ENCODE measurements at regions not wholly inside any gene's neighbourhood (a gene's known extent, or its start where the extent isn't known, plus 50 kb on each side); places are given as distances from the start of the nearest gene placed in this dataset.

DNA sequence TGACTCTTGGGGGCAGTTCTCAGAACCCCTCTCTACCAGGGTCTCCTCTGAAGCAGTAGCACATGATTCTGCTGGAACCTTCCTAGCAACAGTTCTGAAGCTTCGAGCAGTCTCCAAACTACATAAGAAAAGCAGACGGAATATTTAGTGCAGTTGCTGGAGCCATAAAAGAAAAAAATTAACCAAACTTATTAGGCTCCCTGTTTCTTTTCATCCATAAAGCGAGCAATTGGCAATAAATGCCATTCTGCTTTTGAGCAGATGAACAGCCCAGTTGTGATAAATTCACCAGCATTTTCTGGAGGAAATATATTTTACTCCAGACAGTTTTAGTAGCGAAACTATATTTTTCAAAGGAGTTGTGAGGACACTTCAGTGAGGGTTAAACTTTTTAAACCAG is 250.1 kb upstream of the BOD1L1 start:
- TF ChIP-seq CTCF (IDR thresholded peaks at IDR 0.05), result no peak
- TF ChIP-seq POLR2A (IDR thresholded peaks at IDR 0.05), result no peak

All from adrenal gland (tissue), 5 donors.